Endodermal cell (in vitro differentiated cells): ENCODE measurements at regions not wholly inside any gene's neighbourhood (a gene's known extent, or its start where the extent isn't known, plus 50 kb on each side); places are given as distances from the start of the nearest gene placed in this dataset.

Experiments used
- DNase-seq: peaks from one replicate; pipeline ENCODE4 v3.0.0-alpha.2; 2017
- H3K27ac ChIP-seq: 2 replicates; pipeline ENCODE4 v1.5.1; 2013; ENCODE audit warnings: mild to moderate bottlenecking, low read depth, low read length, moderate library complexity
- H3K27me3 ChIP-seq: 2 replicates; pipeline ENCODE4 v1.6.1; 2013; ENCODE audit warnings: mild to moderate bottlenecking, low read length, moderate library complexity; ENCODE audit not compliant: insufficient read depth, control insufficient read depth, poor library complexity, severe bottlenecking
- H3K36me3 ChIP-seq: 2 replicates; pipeline ENCODE4 v1.7.0; 2013; ENCODE audit warnings: mild to moderate bottlenecking, low read length, moderate library complexity; ENCODE audit not compliant: control insufficient read depth, insufficient read depth
- H3K4me1 ChIP-seq: one replicate; pipeline ENCODE4 v1.7.0; 2013; ENCODE audit warnings: low read length; ENCODE audit not compliant: control insufficient read depth, insufficient read depth
- H3K4me3 ChIP-seq: 2 replicates; pipeline ENCODE4 v1.5.1; 2013; ENCODE audit warnings: mild to moderate bottlenecking, low read length, moderate library complexity
- H3K9ac ChIP-seq: 2 replicates; pipeline ENCODE4 v1.6.1; 2013; ENCODE audit warnings: mild to moderate bottlenecking, low read length, moderate library complexity; ENCODE audit not compliant: poor library complexity, severe bottlenecking; ENCODE audit errors: extremely low read depth
- H3K9me3 ChIP-seq: 2 replicates; pipeline ENCODE4 v1.6.1; 2013; ENCODE audit warnings: mild to moderate bottlenecking, low read length, moderate library complexity; ENCODE audit not compliant: control insufficient read depth
- H3K27ac Mint-ChIP-seq: 2 replicates; pipeline ENCODE4 v1.8.0; 2020; ENCODE audit warnings: mixed read lengths
- H3K27me3 Mint-ChIP-seq: 2 replicates; pipeline ENCODE4 v1.8.0; 2021; ENCODE audit warnings: mild to moderate bottlenecking, mixed read lengths; ENCODE audit not compliant: insufficient read depth
- H3K36me3 Mint-ChIP-seq: 2 replicates; pipeline ENCODE4 v1.8.0; 2020; ENCODE audit warnings: low read depth, mixed read lengths
- H3K4me1 Mint-ChIP-seq: 2 replicates; pipeline ENCODE4 v1.8.0; 2020; ENCODE audit warnings: mixed read lengths
- H3K4me3 Mint-ChIP-seq: 2 replicates; pipeline ENCODE4 v1.8.0; 2020; ENCODE audit warnings: mild to moderate bottlenecking, moderate library complexity, mixed read lengths
- H3K9me3 Mint-ChIP-seq: 2 replicates; pipeline ENCODE4 v1.8.0; 2020; ENCODE audit warnings: mild to moderate bottlenecking, mixed read lengths
- WGBS, 2 experiments: methylation state at CpG; one replicate each; pipeline versions ENCODE4 v1.1.5 to v1.1.7; 2013; ENCODE audit warnings: missing lambda C conversion rate in 2 of 2, mixed read lengths in 1 of 2; ENCODE audit not compliant: insufficient coverage in 1 of 2, insufficient read length in 1 of 2; 5-methylcytosine and 5-hydroxymethylcytosine counted together
- TF ChIP-seq, protein P1 (sequence below): fragments of 200-600 bp; sonication (generic); conservative IDR thresholded peaks from 2 replicates; pipeline ENCODE4 v1.5.0; 2021; ENCODE audit warnings: antibody characterized with exemption, mild to moderate bottlenecking

DNA sequence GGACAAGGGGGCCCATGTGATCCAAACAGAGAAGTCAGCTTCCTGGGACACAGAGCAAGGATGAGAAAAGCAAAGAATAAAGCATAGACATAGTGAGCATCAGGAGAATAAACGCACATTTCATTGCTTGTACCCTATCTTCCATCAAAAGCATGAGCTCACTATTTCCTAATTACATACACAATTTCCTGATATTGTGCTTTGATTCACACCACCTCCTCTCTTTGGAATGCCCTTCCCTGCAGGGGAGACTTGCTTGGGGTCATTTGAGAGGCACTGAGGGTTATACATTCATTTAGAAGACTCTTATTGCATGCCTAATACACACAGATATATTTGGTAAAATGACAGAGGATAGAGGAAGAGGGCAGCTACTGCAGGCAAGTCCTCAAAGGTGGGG is 185.4 kb downstream of the SEC16B start:
- Histone ChIP-seq H3K27ac (no peak overlapping the region), H3K27me3 (peaks cover 16% of the 10 kb centered on the region), H3K4me1 (no peaks in the 10 kb centered on the region), H3K9me3 (no peaks in the 10 kb centered on the region), H3K36me3 (no peaks in the 10 kb centered on the region), H3K9ac (no peak overlapping the region), H3K4me3 (no peak overlapping the region)
- no peak for DNase-seq
- no peaks in the 10 kb centered on the region for H3K9me3 Mint-ChIP-seq
- no peaks in the 10 kb centered on the region for H3K27me3 Mint-ChIP-seq
- no peaks in the 10 kb centered on the region for H3K4me1 Mint-ChIP-seq
- no peak overlapping the region for H3K27ac Mint-ChIP-seq
- H3K36me3 Mint-ChIP-seq, result no peaks in the 10 kb centered on the region
- H3K4me3 Mint-ChIP-seq, result no peak overlapping the region
- WGBS, 2 experiments, result 83 to 100% methylated on average over 1 of the region's 1 CpG
- TF ChIP-seq, protein P1, sequence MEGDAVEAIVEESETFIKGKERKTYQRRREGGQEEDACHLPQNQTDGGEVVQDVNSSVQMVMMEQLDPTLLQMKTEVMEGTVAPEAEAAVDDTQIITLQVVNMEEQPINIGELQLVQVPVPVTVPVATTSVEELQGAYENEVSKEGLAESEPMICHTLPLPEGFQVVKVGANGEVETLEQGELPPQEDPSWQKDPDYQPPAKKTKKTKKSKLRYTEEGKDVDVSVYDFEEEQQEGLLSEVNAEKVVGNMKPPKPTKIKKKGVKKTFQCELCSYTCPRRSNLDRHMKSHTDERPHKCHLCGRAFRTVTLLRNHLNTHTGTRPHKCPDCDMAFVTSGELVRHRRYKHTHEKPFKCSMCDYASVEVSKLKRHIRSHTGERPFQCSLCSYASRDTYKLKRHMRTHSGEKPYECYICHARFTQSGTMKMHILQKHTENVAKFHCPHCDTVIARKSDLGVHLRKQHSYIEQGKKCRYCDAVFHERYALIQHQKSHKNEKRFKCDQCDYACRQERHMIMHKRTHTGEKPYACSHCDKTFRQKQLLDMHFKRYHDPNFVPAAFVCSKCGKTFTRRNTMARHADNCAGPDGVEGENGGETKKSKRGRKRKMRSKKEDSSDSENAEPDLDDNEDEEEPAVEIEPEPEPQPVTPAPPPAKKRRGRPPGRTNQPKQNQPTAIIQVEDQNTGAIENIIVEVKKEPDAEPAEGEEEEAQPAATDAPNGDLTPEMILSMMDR, result no peak

DNA sequence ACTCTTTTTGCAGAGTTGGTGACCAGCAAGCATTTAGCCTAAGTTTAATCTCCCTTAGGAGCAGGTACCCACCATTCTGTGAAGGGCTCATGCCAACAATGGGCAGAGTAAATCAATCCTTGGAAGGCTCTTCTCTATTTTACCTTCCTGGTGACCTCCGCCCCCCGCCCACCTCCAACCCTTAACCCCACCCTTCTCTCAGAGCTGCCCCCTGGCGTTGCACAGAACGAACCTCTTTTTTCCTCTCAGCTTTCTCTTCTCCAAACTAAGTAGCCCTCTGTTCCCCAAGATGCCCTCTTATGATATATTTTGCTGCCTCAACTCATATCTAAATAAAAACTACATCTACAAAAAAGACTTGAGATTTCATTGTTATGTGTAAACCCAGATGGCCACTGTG is 186.8 kb downstream of the SEC16B start:
- Mint-ChIP-seq H3K36me3 (no peaks in the 10 kb centered on the region), H3K4me3 (no peak overlapping the region), H3K9me3 (no peaks in the 10 kb centered on the region), H3K27me3 (no peaks in the 10 kb centered on the region), H3K4me1 (peaks cover 5% of the 10 kb centered on the region), H3K27ac (no peak overlapping the region)
- Histone ChIP-seq H3K27me3 (peaks cover 16% of the 10 kb centered on the region), H3K9ac (no peak overlapping the region), H3K27ac (no peak overlapping the region), H3K4me3 (no peak overlapping the region), H3K36me3 (no peaks in the 10 kb centered on the region), H3K9me3 (no peaks in the 10 kb centered on the region), H3K4me1 (no peaks in the 10 kb centered on the region)
- TF ChIP-seq, protein P1, result peak; percentile 55
- WGBS, 2 experiments, result 75% methylated on average over 4 of the region's 4 CpGs; no CpG with 5 or more reads in 1 of the 2 experiments
- DNase-seq, result peak; percentile 75

DNA sequence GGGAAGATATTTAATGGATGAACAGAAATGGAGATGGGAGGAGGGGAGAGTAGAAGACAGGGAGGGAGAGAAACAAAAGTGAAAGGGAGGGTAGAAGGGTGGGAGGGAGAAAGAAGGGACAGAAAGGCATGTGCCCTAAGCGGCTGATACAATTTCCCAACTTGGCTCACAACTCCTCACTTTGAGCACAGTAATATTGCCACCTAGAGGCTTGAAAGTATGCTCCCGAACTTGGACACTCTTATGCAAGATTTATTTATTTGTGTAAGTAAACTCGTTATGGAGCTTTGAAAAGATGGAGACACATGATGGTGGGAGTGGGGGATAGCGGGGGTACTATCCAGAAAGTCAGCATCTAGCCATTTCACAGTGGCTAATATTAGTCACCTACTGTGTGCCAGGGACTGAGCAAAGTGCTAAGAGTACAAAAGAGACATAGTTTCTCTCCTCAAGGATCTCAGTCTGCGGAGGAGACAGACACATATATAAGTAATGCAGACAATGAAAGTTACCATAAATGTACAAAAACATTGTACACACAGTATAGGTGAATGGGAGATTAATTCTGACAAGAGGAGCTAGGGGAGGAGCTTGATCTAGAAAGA is 189.7 kb downstream of the SEC16B start:
- Mint-ChIP-seq H3K4me3 (no peak overlapping the region), H3K9me3 (peaks cover 2% of the 10 kb centered on the region), H3K27me3 (no peaks in the 10 kb centered on the region), H3K27ac (no peak overlapping the region), H3K4me1 (peaks cover 5% of the 10 kb centered on the region), H3K36me3 (no peaks in the 10 kb centered on the region)
- H3K9ac ChIP-seq, result no peak overlapping the region
- H3K36me3 ChIP-seq, result no peaks in the 10 kb centered on the region
- H3K27ac ChIP-seq, result no peak overlapping the region
- no peaks in the 10 kb centered on the region for H3K4me1 ChIP-seq
- DNase-seq, result peak; percentile 58
- no peak overlapping the region for H3K4me3 ChIP-seq
- 45 to 55% methylated on average over 3 to 5 of the region's 5 CpGs for WGBS, 2 experiments
- peaks cover 11% of the 10 kb centered on the region for H3K27me3 ChIP-seq
- TF ChIP-seq, protein P1, result peak; percentile 80
- no peaks in the 10 kb centered on the region for H3K9me3 ChIP-seq
